GM12865 (cell line): ENCODE measurements at regions not wholly inside any gene's neighbourhood (a gene's known extent, or its start where the extent isn't known, plus 50 kb on each side); places are given as distances from the start of the nearest gene placed in this dataset.

Source experiments
- DNase-seq: peaks from one replicate; pipeline ENCODE4 v3.0.0; 2010; ENCODE audit warnings: low read depth
- H3K4me3 ChIP-seq: 2 replicates; pipeline ENCODE4 v1.5.1; 2011; ENCODE audit warnings: mild to moderate bottlenecking, low read depth, low read length, control low read depth
- CTCF ChIP-seq: IDR thresholded peaks from 2 replicates; pipeline ENCODE4 v1.5.1; 2011; ENCODE audit warnings: low read length, control low read depth, low read depth, inconsistent platforms; ENCODE audit not compliant: insufficient read depth; ENCODE audit errors: missing control alignments

DNA sequence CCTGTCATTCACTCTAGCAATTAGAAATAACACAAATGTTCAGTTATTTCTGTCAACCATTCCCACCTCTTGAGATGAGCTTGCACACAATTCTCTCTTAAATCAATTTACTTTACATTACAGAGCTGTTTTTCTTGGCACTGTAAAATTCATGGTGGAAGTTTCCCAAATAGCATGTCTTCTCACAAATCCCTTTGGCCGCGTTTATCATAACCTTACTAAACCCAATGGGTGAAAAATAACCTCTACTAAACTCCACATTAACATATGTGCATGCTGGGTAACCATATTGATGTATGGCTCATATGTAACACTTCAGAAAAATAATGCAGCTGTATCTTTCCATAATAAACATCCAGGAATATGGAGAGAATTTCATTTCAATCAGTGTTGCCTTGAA lies 75.5 kb upstream of the SULT1C3 start:
- no peak for TF ChIP-seq CTCF
- no peak overlapping the region for H3K4me3 ChIP-seq
- no peak for DNase-seq

DNA sequence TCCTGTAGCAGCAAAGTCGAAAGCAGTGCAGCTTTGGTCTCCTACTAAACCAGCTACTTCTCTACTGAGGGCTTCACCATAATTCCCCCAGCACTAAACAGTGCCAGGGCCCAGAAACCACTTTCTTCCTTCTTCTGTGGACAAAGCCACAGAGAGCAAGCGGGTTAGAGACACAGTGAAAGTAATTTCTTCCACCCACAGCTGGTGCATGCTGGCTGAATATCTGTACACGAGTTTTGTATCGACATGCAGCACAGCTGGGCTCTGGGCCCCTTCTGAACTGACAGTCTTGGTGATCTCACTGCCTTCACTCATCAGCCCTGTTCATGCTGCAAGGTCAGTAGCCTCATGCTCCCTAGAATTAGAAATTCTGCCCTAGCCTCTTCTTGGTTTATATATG lies 74.0 kb upstream of the SULT1C3 start:
- DNase-seq = no peak
- no peak for TF ChIP-seq CTCF
- no peak overlapping the region for H3K4me3 ChIP-seq

DNA sequence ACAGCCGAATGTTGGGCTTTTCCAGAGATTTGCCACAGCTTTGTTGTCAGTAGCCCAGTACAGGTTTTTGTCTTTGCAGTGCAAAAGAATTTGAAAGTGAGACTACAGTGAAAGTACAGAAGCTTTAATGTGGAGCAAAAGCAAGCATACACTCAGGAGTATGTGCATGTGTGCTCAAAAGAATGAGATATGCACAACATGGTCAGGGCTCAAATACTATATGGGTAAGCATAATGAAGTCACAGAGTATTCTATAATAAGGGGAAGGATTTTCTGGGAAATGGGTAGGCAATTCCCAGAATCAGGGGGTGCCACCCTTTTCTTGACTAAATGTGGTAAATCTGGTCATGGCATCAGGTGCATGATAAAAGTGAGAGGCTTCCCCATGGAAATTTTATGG lies 72.1 kb upstream of the SULT1C3 start:
- no peak for DNase-seq
- no peak for TF ChIP-seq CTCF
- H3K4me3 ChIP-seq = no peak overlapping the region

DNA sequence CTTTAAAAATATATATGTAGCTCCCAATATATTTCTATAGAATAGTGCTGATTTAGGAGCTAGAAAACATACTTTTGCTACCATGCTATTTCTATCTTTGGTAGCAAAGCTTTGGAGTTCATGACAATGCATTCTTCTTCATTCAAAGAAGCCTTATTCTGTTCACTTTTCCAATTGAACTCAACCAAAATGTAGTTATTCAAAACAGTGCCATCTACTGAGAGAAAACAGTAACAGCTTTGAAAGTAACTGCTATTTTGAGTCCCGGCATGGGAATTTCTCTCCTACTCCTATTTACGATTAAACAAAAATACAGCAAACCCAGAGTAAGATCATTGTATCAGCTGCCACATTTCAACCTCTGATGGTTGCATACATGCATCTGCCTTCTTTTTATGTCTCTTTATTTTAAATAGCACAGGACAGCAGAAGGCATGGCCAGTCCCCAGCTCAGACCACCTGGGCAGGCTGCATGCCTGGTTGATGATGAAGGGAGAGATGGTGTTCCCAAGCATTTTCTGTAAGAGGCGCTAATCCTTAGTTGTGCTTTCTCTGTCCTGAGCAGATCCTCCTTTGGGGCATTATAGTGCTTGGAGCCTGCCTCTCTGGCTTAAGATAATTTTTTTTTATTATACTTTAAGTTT lies 69.7 kb upstream of the SULT1C3 start:
- TF ChIP-seq CTCF = peak; percentile 41
- peak; percentile 13 for DNase-seq
- no peak overlapping the region for H3K4me3 ChIP-seq

DNA sequence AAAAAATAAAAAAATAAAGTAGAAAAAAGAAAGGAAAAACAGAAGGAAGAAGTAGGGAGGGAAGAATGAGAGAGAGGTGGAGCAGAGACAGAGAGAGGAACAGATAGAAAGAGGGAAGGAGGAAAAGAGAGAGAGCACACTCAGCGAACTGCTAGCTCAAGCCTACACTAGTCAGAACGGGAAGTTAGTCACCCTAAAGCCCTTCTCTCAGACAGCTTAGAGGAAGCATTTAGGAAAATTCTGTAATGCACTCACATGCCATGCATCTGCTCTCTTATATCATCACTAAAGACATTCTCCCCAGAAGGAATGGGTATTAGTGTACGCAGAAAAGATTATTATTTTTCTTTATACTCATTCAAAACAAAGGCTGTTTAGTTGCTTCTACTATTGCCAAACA lies 68.1 kb upstream of the SULT1C3 start:
- H3K4me3 ChIP-seq = no peak overlapping the region
- TF ChIP-seq CTCF = no peak
- no peak for DNase-seq

GRCh38 chr2:108182489-108182888 lies 57.3 kb upstream of the SULT1C3 start:
- no peak overlapping the region for H3K4me3 ChIP-seq
- DNase-seq = peak; percentile 36
- TF ChIP-seq CTCF = peak; percentile 32

- no peak overlapping the region for H3K4me3 ChIP-seq
- DNase-seq = peak; percentile 28
- TF ChIP-seq CTCF = peak; percentile 43
Measured at GRCh38 chr2:108184419-108184818, 55.3 kb upstream of the SULT1C3 start.
